ENCODE measurements at regions not wholly inside any gene's neighbourhood (a gene's known extent, or its start where the extent isn't known, plus 50 kb on each side); places are given as distances from the start of the nearest gene placed in this dataset.

DNA sequence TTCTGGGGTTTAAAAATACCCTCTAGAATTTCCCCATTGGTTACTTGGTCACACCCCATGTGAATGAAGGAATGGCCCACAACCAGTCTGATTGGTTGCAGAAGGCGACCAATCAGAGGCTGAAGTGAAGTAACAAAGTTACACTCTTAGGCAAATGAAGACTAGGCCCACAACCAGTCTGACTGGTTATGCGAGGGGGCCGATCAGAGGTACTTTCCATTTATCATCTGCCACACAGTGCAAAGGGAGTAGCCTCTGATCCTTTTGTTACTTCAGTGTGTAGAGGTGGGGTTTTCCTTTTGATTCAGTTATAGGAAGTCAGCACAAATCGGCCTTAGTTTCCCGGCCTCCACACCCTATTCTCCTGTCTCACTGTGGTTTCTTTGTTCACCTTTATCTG, 61.2 kb upstream of the SGK1 start:
- Histone ChIP-seq H3K27me3 (no peaks in the 10 kb centered on the region), H3K36me3 (no peaks in the 10 kb centered on the region), H3K27ac (peak overlapping the region in 9 of 12 donors; percentile 6 to 56 (median 44)), H3K4me1 (peaks cover 0 to 31% (median 0%) of the 10 kb centered on the region in 12 donors), H3K9me3 (no peaks in the 10 kb centered on the region), H3K4me3 (no peak overlapping the region)
- no peak for TF ChIP-seq POLR2A (IDR thresholded peaks at IDR 0.05)
- TF ChIP-seq, protein P1, sequence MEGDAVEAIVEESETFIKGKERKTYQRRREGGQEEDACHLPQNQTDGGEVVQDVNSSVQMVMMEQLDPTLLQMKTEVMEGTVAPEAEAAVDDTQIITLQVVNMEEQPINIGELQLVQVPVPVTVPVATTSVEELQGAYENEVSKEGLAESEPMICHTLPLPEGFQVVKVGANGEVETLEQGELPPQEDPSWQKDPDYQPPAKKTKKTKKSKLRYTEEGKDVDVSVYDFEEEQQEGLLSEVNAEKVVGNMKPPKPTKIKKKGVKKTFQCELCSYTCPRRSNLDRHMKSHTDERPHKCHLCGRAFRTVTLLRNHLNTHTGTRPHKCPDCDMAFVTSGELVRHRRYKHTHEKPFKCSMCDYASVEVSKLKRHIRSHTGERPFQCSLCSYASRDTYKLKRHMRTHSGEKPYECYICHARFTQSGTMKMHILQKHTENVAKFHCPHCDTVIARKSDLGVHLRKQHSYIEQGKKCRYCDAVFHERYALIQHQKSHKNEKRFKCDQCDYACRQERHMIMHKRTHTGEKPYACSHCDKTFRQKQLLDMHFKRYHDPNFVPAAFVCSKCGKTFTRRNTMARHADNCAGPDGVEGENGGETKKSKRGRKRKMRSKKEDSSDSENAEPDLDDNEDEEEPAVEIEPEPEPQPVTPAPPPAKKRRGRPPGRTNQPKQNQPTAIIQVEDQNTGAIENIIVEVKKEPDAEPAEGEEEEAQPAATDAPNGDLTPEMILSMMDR (IDR thresholded peaks at IDR 0.05) = no peak
- ATAC-seq = peak in 3 of 4 donors; percentile 45 to 72 (median 55)
- WGBS, 4 donors = 67 to 74% (median 72%) methylated on average over 5 of the region's 5 CpGs
- peak in 1 of 5 donors; percentile 27 for DNase-seq
- intact Hi-C loops (cut with DNase I) = loop anchor here in 1 of 10 donors (1.0 kb wide), 1 partner anchor 201 kb away; no protein-coding TSS in a partner anchor

DNA sequence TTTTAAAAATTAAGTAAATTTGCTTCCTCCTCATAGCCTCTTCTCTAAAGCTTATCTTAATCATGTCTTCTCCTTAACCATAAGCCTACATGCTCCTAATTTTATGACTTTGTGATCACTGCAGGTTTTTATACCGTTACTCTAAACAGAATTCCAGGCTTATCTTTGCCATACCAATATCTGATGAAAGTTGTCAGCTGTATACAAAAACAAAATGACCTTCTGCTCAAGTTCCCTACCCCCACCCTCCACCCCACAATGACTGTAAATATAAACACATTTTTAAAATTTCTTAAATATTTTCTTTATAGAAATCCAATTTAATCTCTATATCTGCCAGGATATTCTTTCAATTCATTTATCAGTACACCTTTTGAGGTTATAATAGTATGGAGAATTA, 60.5 kb upstream of the SGK1 start:
- Histone ChIP-seq H3K9me3 (no peaks in the 10 kb centered on the region), H3K4me1 (peaks cover 0 to 38% (median 0%) of the 10 kb centered on the region in 12 donors), H3K27ac (peak overlapping the region in 2 of 12 donors; percentile 44 to 56), H3K27me3 (no peaks in the 10 kb centered on the region), H3K36me3 (no peaks in the 10 kb centered on the region), H3K4me3 (no peak overlapping the region)
- no peak for TF ChIP-seq POLR2A (IDR thresholded peaks at IDR 0.05)
- TF ChIP-seq, protein P1 (IDR thresholded peaks at IDR 0.05) = no peak
- DNase-seq (no peak), ATAC-seq (no peak)
- intact Hi-C loops (cut with DNase I) = no loop called here
- WGBS, 4 donors = 80 to 89% (median 88%) methylated on average over 1 of the region's 1 CpG

DNA sequence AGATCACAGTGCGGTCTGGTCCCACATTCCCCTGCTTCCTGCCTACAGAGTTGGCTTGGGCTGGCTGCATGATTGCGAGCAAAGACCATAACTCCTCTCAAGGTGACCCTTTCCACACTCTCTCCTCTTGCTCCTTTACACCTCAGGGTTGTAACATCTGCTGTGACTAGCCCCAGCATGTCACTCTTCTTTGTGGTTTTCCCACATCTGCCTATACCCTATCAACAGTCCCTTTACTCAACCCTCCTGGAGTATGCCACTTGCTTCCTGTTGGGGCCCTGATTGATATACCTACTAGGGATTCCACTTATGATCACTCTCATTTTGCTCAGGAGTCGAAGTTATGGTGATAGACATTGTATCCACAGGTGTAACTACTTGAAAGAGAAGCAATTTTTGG, 58.9 kb upstream of the SGK1 start:
- 90 to 98% (median 93%) methylated on average over 3 of the region's 3 CpGs for WGBS, 4 donors

DNA sequence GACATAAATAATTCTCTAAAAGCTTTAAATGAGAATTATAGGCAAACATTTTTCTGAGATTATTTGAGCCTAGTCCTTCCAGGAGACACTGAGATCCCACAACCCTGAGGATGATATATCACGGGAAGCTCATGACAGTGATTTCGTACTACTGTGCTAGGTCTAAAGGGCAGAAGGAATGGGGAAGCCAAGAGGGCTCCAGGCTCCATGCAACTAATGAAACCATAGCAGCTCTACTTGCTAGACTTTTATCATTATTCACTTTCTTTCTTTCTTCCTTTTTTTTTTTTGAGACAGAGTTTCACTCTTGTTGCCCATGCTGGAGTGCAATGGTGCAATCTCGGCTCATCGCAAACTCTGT, 57.3 kb upstream of the SGK1 start:
- TF ChIP-seq, protein P1 (IDR thresholded peaks at IDR 0.05) = no peak
- TF ChIP-seq POLR2A (IDR thresholded peaks at IDR 0.05) = no peak
- H3K27me3 ChIP-seq = no peaks in the 10 kb centered on the region
- H3K4me1 ChIP-seq = peaks cover 0 to 55% (median 2%) of the 10 kb centered on the region in 12 donors
- no peaks in the 10 kb centered on the region for H3K36me3 ChIP-seq
- H3K4me3 ChIP-seq = no peak overlapping the region
- ATAC-seq (no peak), DNase-seq (no peak)
- H3K9me3 ChIP-seq = no peaks in the 10 kb centered on the region
- peak overlapping the region in 1 of 12 donors; percentile 94 for H3K27ac ChIP-seq
- WGBS, 4 donors = 87 to 97% (median 95%) methylated on average over 4 of the region's 4 CpGs
- intact Hi-C loops (cut with DNase I) = no loop called here

More for the DNA sequence above, 58.9 kb upstream of the SGK1 start:
- Histone ChIP-seq H3K27me3 (no peaks in the 10 kb centered on the region), H3K4me3 (no peak overlapping the region), H3K9me3 (no peaks in the 10 kb centered on the region), H3K27ac (no peak overlapping the region), H3K4me1 (peaks cover 0 to 54% (median 2%) of the 10 kb centered on the region in 12 donors), H3K36me3 (no peaks in the 10 kb centered on the region)
- TF ChIP-seq POLR2A (IDR thresholded peaks at IDR 0.05) = no peak
- TF ChIP-seq, protein P1 (IDR thresholded peaks at IDR 0.05) = no peak
- DNase-seq (no peak), ATAC-seq (no peak)
- intact Hi-C loops (cut with DNase I) = no loop called here

Measured in heart left ventricle (tissue), 16 donors.